ENCODE measurements at regions not wholly inside any gene's neighbourhood (a gene's known extent, or its start where the extent isn't known, plus 50 kb on each side); places are given as distances from the start of the nearest gene placed in this dataset.

DNA sequence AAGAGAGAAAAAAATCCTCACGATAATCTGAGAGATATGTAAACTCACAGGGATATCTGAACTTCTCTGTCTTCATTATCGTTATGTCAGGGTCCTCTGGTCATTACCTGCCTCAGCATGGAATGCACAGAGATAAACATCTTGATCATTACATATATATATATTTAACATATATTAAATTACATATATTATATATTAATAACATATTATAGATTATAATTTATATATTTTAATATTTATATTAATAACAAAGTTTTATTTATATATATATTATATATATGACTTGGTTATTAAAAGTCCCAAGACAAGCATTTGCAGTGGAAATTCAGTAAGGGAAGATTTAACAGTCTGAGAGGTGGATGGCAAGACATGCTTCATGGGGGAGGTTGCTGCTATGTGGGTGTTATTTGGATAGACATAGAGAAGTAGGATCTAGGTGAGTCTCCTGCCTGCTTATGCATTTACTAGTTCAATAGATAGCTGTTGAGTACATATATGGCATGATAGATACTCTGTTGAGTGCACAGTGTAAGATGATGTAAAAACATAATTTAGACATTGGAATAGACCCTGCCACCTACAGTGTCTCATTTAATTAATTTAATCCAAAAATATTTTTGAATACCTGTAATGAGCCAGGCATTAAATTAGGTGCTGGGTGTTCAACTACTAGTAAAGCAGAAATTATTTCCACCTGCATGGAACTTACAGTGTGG is 255.2 kb downstream of the RAD51AP2 start:
- POLR2A ChIA-PET = no interaction called here
- CTCF ChIA-PET = no interaction called here

DNA sequence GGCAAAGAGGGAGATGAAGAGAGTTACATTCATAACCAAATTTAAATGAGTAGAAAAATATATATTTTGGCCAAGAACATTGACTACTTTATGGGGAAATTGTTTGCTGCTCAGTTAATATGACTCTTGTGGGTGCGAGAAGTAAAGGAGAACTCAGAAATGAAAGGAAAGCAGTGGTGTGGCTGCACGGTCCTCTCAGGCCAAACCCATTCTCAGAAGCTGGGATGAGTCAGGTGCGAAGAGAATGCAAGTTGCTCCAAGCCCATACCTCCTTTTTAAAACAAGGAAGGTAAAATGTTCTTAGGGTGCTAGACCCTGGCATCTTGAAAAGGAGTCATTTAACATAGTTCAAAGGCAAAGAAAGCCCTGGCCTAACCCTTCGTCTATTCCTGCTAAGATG is 258.6 kb downstream of the RAD51AP2 start:
- ChIA-PET POLR2A (no interaction called here), CTCF (no interaction called here)

- ChIA-PET CTCF (no interaction called here), POLR2A (no interaction called here)
These were observed 259.4 kb downstream of the RAD51AP2 start for GRCh38 chr2:17258861-17259260.

DNA sequence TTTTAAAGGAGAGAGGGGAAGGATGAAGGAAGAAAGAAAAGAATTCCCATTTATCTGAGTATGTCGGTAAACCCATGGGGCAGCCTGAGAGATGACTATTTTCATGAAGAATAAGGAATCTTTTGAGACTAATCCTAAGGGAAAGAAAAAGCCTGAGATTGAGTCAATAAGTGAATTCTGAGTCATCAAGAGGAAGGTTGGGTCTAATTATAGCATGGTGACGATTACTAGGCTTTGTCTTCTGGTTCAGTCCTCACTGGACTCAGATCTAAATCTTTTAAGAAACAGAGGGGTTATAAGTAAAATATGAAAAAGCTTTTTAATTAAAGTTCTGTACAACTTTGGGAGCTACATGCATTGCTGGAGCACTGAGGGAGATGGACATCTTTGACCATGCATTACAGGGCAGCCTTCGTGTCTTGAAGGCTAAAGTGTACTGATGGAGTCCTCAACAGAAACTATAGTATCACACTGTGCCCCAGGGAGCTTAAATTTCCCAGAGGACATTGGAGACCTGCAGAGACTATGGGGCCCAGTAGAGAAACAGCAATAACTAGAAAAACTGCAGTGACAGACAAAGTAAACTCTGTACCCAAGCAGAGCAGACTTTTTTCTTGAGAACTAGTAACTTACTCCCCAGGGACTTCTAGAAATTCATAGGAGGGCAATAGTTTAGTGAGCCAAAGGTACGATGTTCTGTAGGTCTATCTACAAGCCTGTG is 260.9 kb downstream of the RAD51AP2 start:
- CTCF ChIA-PET = no interaction called here
- POLR2A ChIA-PET = no interaction called here

DNA sequence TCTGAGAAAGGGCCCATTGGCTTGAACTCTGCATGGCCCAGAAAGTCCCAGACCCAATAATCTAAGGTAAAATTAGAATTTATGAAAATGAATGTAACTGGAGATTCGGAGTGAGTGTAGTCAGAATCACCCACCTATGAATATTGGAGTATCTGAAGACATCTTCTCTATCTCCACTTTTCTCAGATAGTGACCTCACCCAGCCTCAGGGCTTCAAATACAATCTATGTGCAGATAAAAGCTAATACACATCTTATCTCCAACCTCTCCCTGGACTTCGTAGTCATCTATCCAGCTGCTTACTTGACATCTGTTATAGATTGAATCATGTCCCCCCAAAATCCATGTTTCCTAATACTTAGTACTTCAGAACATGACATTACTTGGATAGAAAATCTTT is 263.2 kb downstream of the RAD51AP2 start:
- ChIA-PET CTCF (no interaction called here), POLR2A (no interaction called here)

DNA sequence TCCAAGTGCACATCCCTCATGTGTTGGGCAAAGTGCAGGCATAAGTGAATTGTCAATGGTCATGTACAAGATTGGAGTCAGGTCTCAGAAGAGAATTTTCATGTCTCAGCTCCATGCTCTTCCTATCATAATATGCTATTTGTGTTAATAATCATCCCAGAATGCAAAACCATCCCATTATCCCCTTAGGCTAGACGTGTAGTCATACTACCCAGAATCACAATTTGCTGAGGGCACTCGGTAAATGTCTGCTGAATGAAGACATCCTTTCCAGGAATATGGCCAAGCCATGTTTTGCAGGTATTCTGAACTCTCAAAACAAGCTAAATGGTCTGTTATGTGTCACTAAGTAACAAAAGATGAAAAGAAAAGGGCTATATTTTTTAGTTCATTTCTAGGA is 263.8 kb downstream of the RAD51AP2 start:
- ChIA-PET CTCF (no interaction called here), POLR2A (no interaction called here)

- POLR2A ChIA-PET = no interaction called here
- CTCF ChIA-PET = no interaction called here
These were observed 266.0 kb downstream of the RAD51AP2 start for GRCh38 chr2:17252258-17252657.

- ChIA-PET CTCF (no interaction called here), POLR2A (no interaction called here)
These were observed 267.1 kb downstream of the RAD51AP2 start for GRCh38 chr2:17251171-17251570.

DNA sequence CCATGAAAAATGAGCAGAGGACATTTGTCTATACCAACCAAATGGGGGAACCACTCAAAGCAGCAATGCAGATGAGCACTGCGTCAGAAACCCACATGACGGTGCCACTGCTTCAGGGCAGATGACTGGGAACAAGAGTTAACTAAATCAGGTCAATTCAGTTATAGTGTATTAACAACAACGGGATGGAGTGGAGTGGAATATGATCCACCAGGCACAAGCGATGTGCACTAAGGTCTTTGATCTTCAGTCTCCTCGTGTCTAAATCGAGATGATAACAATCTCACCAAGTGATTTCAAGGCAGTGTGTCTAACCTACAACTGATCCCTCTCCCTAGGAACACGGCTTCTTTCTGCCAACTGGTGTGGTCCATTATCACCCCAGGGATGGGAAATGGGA is 269.0 kb downstream of the RAD51AP2 start:
- CTCF ChIA-PET = no interaction called here
- POLR2A ChIA-PET = no interaction called here

- CTCF ChIA-PET = no interaction called here
- POLR2A ChIA-PET = no interaction called here
These were observed 272.3 kb downstream of the RAD51AP2 start for GRCh38 chr2:17245906-17246305.

- ChIA-PET POLR2A (no interaction called here), CTCF (no interaction called here)
These were observed 275.3 kb downstream of the RAD51AP2 start for GRCh38 chr2:17242813-17243485.

- ChIA-PET CTCF (no interaction called here), POLR2A (no interaction called here)
These were observed 278.7 kb downstream of the RAD51AP2 start for GRCh38 chr2:17239550-17239949.

- ChIA-PET CTCF (no interaction called here), POLR2A (no interaction called here)
These were observed 283.1 kb downstream of the RAD51AP2 start for GRCh38 chr2:17235167-17235566.

GRCh38 chr2:17232776-17233556 is 285.3 kb downstream of the RAD51AP2 start:
- ChIA-PET CTCF (no interaction called here), POLR2A (no interaction called here)

DNA sequence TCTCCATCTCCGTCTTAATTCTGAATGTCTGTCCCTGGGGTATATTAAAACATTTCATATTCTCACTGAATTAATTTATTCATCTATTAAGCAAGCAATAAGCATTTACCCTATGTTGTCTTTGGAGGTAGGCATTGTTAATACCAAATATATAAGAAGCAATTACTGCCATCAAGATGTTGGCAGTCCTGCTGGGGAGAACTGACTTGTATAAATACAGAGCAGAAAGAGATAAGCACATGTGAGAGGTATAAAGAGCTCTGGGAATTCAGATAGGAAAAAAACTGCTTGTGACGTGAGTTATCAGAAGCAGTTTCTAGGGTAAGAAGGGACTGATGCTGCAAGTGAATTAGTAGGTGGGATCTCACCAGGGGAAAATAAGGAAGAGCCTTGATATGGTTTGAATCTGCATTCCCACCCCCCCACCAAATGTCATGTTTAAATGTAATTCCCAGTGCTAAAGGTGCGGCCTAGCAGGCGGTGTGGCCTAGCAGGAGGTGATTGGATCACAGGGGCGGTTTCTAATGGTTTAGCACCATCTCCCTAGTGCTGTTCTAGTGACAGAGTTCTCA is 286.8 kb downstream of the RAD51AP2 start:
- ChIA-PET POLR2A (no interaction called here), CTCF (no interaction called here)

GRCh38 chr2:17229414-17229813 is 288.8 kb downstream of the RAD51AP2 start:
- POLR2A ChIA-PET = no interaction called here

GRCh38 chr2:17228461-17228860 is 289.8 kb downstream of the RAD51AP2 start:
- ChIA-PET POLR2A (no interaction called here), CTCF (no interaction called here)

More at GRCh38 chr2:17229414-17229813, 288.8 kb downstream of the RAD51AP2 start:
- CTCF ChIA-PET = no interaction called here

DNA sequence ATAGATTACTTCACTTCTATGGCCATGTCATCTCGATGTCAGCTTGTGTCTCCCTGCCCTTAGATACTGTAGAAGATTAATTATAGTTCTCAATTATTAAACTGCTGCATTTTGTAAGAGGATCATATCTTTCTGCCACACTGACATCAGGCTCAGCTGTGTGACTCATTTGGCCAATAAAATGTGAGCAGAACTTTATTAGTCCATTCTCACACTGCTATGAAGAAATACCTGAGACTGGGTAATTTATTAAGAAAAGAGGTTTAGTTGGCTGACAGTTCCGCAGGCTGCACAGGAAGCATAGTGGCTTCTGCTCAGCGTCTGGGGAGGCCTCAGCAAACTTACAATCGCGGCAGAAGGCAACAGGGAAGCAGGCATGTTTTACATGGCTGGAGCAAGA is 290.4 kb downstream of the RAD51AP2 start:
- ChIA-PET CTCF (no interaction called here), POLR2A (no interaction called here)

GRCh38 chr2:17226941-17227490 is 291.2 kb downstream of the RAD51AP2 start:
- POLR2A ChIA-PET = no interaction called here
- CTCF ChIA-PET = no interaction called here

- POLR2A ChIA-PET = no interaction called here
These were observed 295.0 kb downstream of the RAD51AP2 start for GRCh38 chr2:17223211-17223610.

More at GRCh38 chr2:17223211-17223610, 295.0 kb downstream of the RAD51AP2 start:
- CTCF ChIA-PET = no interaction called here
